Fibroblast of lung (primary cell): ENCODE measurements at regions not wholly inside any gene's neighbourhood (a gene's known extent, or its start where the extent isn't known, plus 50 kb on each side); places are given as distances from the start of the nearest gene placed in this dataset.

ENCODE experiments used
- DNase-seq, 2 donors: peaks; one replicate each; pipeline versions ENCODE4 v3.0.0 to v3.0.0-alpha.2; 2010; ENCODE audit warnings: low read depth in 2 of 2
- H2AFZ ChIP-seq: 2 replicates; pipeline ENCODE4 v1.5.1; 2012; ENCODE audit warnings: low read length, control low read depth, inconsistent platforms
- H3K27ac ChIP-seq: 2 replicates; pipeline ENCODE4 v1.5.1; 2011; ENCODE audit warnings: low read length, control low read depth; ENCODE audit not compliant: insufficient read depth
- H3K27me3 ChIP-seq: 2 replicates; pipeline ENCODE4 v1.5.1; 2011; ENCODE audit warnings: mild to moderate bottlenecking, low read length; ENCODE audit not compliant: control insufficient read depth, insufficient read depth
- H3K36me3 ChIP-seq: 2 replicates; pipeline ENCODE4 v1.5.1; 2011; ENCODE audit warnings: low read length; ENCODE audit not compliant: control insufficient read depth, insufficient read depth
- H3K4me1 ChIP-seq: 2 replicates; pipeline ENCODE4 v1.5.1; 2011; ENCODE audit warnings: low read length; ENCODE audit not compliant: control insufficient read depth, insufficient read depth; ENCODE audit errors: extremely low read depth
- H3K4me2 ChIP-seq: 2 replicates; pipeline ENCODE4 v1.5.1; 2011; ENCODE audit warnings: low read length, control low read depth; ENCODE audit not compliant: insufficient read depth; ENCODE audit errors: extremely low read depth
- H3K4me3 ChIP-seq, 4 experiments: fragments of 200-600 bp in 1 of 4; sonication (generic) in 1 of 4; replicated peaks in 1 of 4; 2 replicates each; pipeline ENCODE4 v1.5.1; 2011 to 2016; ENCODE audit warnings: low read length in 4 of 4, low read depth in 3 of 4, mild to moderate bottlenecking in 3 of 4, control low read depth in 2 of 4, inconsistent platforms in 1 of 4, mixed read lengths in 1 of 4; ENCODE audit not compliant: insufficient read depth in 1 of 4; ENCODE audit errors: control extremely low read depth in 1 of 4
- H3K79me2 ChIP-seq: 2 replicates; pipeline ENCODE4 v1.5.1; 2012; ENCODE audit warnings: mild to moderate bottlenecking, low read length, inconsistent platforms; ENCODE audit not compliant: control insufficient read depth, insufficient read depth
- H3K9ac ChIP-seq: 2 replicates; pipeline ENCODE4 v1.5.1; 2011; ENCODE audit warnings: mild to moderate bottlenecking, low read length, control low read depth; ENCODE audit not compliant: insufficient read depth
- H3K9me3 ChIP-seq: 2 replicates; pipeline ENCODE4 v1.5.1; 2012; ENCODE audit warnings: low read depth, low read length; ENCODE audit not compliant: control insufficient read depth, insufficient read depth
- H4K20me1 ChIP-seq: 2 replicates; pipeline ENCODE4 v1.5.1; 2011; ENCODE audit warnings: low read length; ENCODE audit not compliant: control insufficient read depth, insufficient read depth; ENCODE audit errors: extremely low read depth
- EZH2 ChIP-seq: IDR thresholded peaks from 2 replicates; pipeline ENCODE4 v1.5.1; 2012; ENCODE audit warnings: low read length, control low read depth, mild to moderate bottlenecking; ENCODE audit errors: missing control alignments
- TF ChIP-seq, protein P1 (sequence below), 2 donors: IDR thresholded peaks in 1 of 2; conservative IDR thresholded peaks in 1 of 2; 1 replicate in 1 of 2; 2 replicates in 1 of 2; pipeline ENCODE4 v1.5.1; 2011 to 2012; ENCODE audit warnings: low read length in 2 of 2, control low read depth in 1 of 2, inconsistent platforms in 1 of 2, low read depth in 1 of 2, mild to moderate bottlenecking in 1 of 2

DNA sequence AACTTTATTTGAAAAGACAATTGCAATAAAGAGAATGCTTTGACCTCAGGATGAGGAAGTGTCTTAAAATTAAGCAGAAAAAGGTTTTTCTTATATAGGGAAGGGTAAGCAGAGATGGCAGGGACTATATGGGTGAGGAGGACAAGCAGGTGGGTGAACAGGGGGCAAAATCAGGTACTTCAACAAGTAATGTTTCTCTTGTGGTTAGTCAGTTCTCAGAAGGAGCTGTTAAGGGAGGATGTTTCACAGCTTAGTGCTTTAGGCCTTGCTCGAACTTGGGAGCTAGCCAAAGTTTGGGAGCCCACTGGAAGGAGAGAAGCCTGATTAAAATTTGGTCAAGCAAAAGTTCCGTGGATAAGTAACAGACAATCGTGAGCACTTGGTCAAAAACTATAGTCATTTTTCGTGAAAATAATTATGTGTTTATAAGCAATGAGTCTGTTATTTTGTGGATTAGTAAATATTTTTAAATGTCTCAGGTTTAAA, 364.2 kb upstream of the TMPO start:
- no peaks in the 10 kb centered on the region for H4K20me1 ChIP-seq
- no peak overlapping the region for H3K4me2 ChIP-seq
- no peak overlapping the region for H3K4me3 ChIP-seq
- H3K79me2 ChIP-seq, result no peaks in the 10 kb centered on the region
- H3K27ac ChIP-seq, result no peak overlapping the region
- H2AFZ ChIP-seq, result no peak overlapping the region
- no peaks in the 10 kb centered on the region for H3K9me3 ChIP-seq
- H3K36me3 ChIP-seq, result no peaks in the 10 kb centered on the region
- TF ChIP-seq, protein P1, sequence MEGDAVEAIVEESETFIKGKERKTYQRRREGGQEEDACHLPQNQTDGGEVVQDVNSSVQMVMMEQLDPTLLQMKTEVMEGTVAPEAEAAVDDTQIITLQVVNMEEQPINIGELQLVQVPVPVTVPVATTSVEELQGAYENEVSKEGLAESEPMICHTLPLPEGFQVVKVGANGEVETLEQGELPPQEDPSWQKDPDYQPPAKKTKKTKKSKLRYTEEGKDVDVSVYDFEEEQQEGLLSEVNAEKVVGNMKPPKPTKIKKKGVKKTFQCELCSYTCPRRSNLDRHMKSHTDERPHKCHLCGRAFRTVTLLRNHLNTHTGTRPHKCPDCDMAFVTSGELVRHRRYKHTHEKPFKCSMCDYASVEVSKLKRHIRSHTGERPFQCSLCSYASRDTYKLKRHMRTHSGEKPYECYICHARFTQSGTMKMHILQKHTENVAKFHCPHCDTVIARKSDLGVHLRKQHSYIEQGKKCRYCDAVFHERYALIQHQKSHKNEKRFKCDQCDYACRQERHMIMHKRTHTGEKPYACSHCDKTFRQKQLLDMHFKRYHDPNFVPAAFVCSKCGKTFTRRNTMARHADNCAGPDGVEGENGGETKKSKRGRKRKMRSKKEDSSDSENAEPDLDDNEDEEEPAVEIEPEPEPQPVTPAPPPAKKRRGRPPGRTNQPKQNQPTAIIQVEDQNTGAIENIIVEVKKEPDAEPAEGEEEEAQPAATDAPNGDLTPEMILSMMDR (conservative IDR thresholded peaks at IDR 0.05 in 1 of 2, IDR thresholded peaks at IDR 0.05 in 1 of 2; ENCODE audit: low read depth in 1 of 2, low read length in 2 of 2), result no peak
- no peak for TF ChIP-seq EZH2
- H3K27me3 ChIP-seq, result no peaks in the 10 kb centered on the region
- no peak for DNase-seq
- no peaks in the 10 kb centered on the region for H3K4me1 ChIP-seq
- no peak overlapping the region for H3K9ac ChIP-seq

DNA sequence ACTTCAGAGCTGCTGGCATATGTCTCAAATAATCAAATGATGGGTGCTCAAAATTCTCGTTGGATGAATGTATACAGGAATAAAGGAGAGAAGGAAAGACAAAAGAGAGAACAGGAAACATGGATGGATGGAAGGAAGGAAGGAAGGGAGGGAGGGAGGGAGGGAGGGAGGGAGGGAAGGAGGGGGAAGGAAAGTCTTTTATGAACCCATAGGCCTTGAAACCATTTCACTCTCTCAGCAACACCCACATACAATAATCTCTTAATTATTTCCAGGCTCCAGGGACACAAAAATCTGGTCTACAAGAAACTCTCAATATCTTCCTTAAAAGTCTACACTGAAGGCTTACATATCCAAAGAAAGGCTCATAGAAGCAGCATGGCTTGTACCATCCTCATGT, 363.4 kb upstream of the TMPO start:
- Histone ChIP-seq H3K27ac (no peak overlapping the region), H2AFZ (no peak overlapping the region), H3K27me3 (no peaks in the 10 kb centered on the region), H3K4me2 (no peak overlapping the region), H3K9ac (no peak overlapping the region), H3K36me3 (no peaks in the 10 kb centered on the region), H3K4me1 (no peaks in the 10 kb centered on the region), H3K9me3 (no peaks in the 10 kb centered on the region), H3K79me2 (no peaks in the 10 kb centered on the region), H3K4me3 (no peak overlapping the region), H4K20me1 (no peaks in the 10 kb centered on the region)
- no peak for DNase-seq
- TF ChIP-seq EZH2, result no peak
- TF ChIP-seq, protein P1 (conservative IDR thresholded peaks at IDR 0.05 in 1 of 2, IDR thresholded peaks at IDR 0.05 in 1 of 2; ENCODE audit: low read depth in 1 of 2, low read length in 2 of 2), result no peak

DNA sequence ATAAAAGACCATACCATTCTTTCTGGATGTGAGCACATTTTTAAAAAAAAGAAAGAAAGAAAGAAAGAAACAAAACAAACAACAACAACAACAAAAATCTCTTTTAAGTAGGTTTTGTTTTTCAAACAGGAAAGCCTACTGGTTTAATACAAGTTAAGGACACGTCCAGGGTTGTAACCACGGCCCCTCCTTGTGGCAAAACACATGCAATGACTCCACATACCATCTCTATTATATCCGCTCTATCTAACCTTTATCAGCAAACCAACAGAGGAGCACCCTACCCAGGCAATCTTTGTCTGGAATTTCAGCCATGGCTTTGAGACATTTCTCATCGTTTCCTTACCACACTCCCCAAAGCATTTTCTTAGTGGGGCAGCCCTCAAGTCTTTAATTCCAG, 360.5 kb upstream of the TMPO start:
- Histone ChIP-seq H3K27me3 (no peaks in the 10 kb centered on the region), H2AFZ (no peak overlapping the region), H3K27ac (no peak overlapping the region), H3K79me2 (no peaks in the 10 kb centered on the region), H3K4me2 (no peak overlapping the region), H3K9ac (no peak overlapping the region), H3K4me3 (no peak overlapping the region), H3K36me3 (no peaks in the 10 kb centered on the region), H3K4me1 (no peaks in the 10 kb centered on the region), H3K9me3 (no peaks in the 10 kb centered on the region), H4K20me1 (no peaks in the 10 kb centered on the region)
- DNase-seq, result peak; percentile 1 to 61
- no peak for TF ChIP-seq EZH2
- TF ChIP-seq, protein P1 (conservative IDR thresholded peaks at IDR 0.05 in 1 of 2, IDR thresholded peaks at IDR 0.05 in 1 of 2; ENCODE audit: low read depth in 1 of 2, low read length in 2 of 2), result no peak
